ENCODE measurements at regions not wholly inside any gene's neighbourhood (a gene's known extent, or its start where the extent isn't known, plus 50 kb on each side); places are given as distances from the start of the nearest gene placed in this dataset.
A peak's percentile ranks its signal among the peaks of the same experiment; 100 is the strongest.

- peak; percentile 70 to 73 for DNase-seq
- no peak for TF ChIP-seq POLR2A (IDR thresholded peaks at IDR 0.05; ENCODE audit: low read length)
- no peak for TF ChIP-seq GATA1 (IDR thresholded peaks at IDR 0.05; ENCODE audit: low read depth, low read length)
These were observed 76.3 kb downstream of the HFE start for GRCh38 chr6:26163427-26164119.

- TF ChIP-seq GATA1 (IDR thresholded peaks at IDR 0.05; ENCODE audit: low read depth, low read length) = no peak
- no peak for TF ChIP-seq POLR2A (IDR thresholded peaks at IDR 0.05; ENCODE audit: low read length)
- DNase-seq = no peak
These were observed 76.9 kb downstream of the HFE start for GRCh38 chr6:26164120-26164505.

- TF ChIP-seq GATA1 (IDR thresholded peaks at IDR 0.05; ENCODE audit: low read depth, low read length) (no peak), POLR2A (IDR thresholded peaks at IDR 0.05; ENCODE audit: low read length) (no peak)
- DNase-seq = no peak
These were observed 78.1 kb downstream of the HFE start for GRCh38 chr6:26165261-26165790.

GRCh38 chr6:26170181-26170580 lies 83.0 kb downstream of the HFE start:
- DNase-seq = no peak
- TF ChIP-seq GATA1 (IDR thresholded peaks at IDR 0.05; ENCODE audit: low read depth, low read length) (no peak), POLR2A (IDR thresholded peaks at IDR 0.05; ENCODE audit: low read length) (no peak)

GRCh38 chr6:26170951-26171841 lies 84.0 kb downstream of the HFE start:
- DNase-seq = no peak
- TF ChIP-seq GATA1 (IDR thresholded peaks at IDR 0.05; ENCODE audit: low read depth, low read length) (no peak), POLR2A (IDR thresholded peaks at IDR 0.05; ENCODE audit: low read length) (no peak)

GRCh38 chr6:26172608-26172968 lies 85.4 kb downstream of the HFE start:
- peak; percentile 70 to 84 for DNase-seq
- TF ChIP-seq POLR2A (IDR thresholded peaks at IDR 0.05; ENCODE audit: low read length) = no peak
- no peak for TF ChIP-seq GATA1 (IDR thresholded peaks at IDR 0.05; ENCODE audit: low read depth, low read length)

- TF ChIP-seq GATA1 (IDR thresholded peaks at IDR 0.05; ENCODE audit: low read depth, low read length) = no peak
- no peak for TF ChIP-seq POLR2A (IDR thresholded peaks at IDR 0.05; ENCODE audit: low read length)
- no peak for DNase-seq
These were observed 86.6 kb downstream of the HFE start for GRCh38 chr6:26173836-26174145.

GRCh38 chr6:26175033-26175427 lies 87.8 kb downstream of the HFE start:
- TF ChIP-seq GATA1 (IDR thresholded peaks at IDR 0.05; ENCODE audit: low read depth, low read length) (no peak), POLR2A (IDR thresholded peaks at IDR 0.05; ENCODE audit: low read length) (peak; percentile 14)

GRCh38 chr6:26175428-26176181 lies 88.4 kb downstream of the HFE start:
- TF ChIP-seq POLR2A (IDR thresholded peaks at IDR 0.05; ENCODE audit: low read length) = peak; percentile 26
- TF ChIP-seq GATA1 (IDR thresholded peaks at IDR 0.05; ENCODE audit: low read depth, low read length) = no peak
- peak; percentile 85 to 89 for DNase-seq

More at GRCh38 chr6:26175033-26175427, 87.8 kb downstream of the HFE start:
- DNase-seq = no peak

- no peak for DNase-seq
- TF ChIP-seq GATA1 (IDR thresholded peaks at IDR 0.05; ENCODE audit: low read depth, low read length) (no peak), POLR2A (IDR thresholded peaks at IDR 0.05; ENCODE audit: low read length) (no peak)
These were observed 92.4 kb downstream of the HFE start for GRCh38 chr6:26179675-26180074.

GRCh38 chr6:26180346-26180745 lies 93.1 kb downstream of the HFE start:
- TF ChIP-seq GATA1 (IDR thresholded peaks at IDR 0.05; ENCODE audit: low read depth, low read length) = no peak
- no peak for TF ChIP-seq POLR2A (IDR thresholded peaks at IDR 0.05; ENCODE audit: low read length)
- no peak for DNase-seq

GRCh38 chr6:26183237-26183580 lies 96.0 kb downstream of the HFE start:
- TF ChIP-seq POLR2A (IDR thresholded peaks at IDR 0.05; ENCODE audit: low read length) = no peak
- no peak for TF ChIP-seq GATA1 (IDR thresholded peaks at IDR 0.05; ENCODE audit: low read depth, low read length)
- DNase-seq = no peak

- DNase-seq = peak; percentile 93 to 94
- TF ChIP-seq POLR2A (IDR thresholded peaks at IDR 0.05; ENCODE audit: low read length) = peak; percentile 100
- TF ChIP-seq GATA1 (IDR thresholded peaks at IDR 0.05; ENCODE audit: low read depth, low read length) = no peak
These were observed 96.5 kb downstream of the HFE start for GRCh38 chr6:26183581-26184366.
